Activated naive CD4-positive, alpha-beta T cell treated with anti-CD3 and anti-CD28 coated beads for 36 hours (primary cell): ENCODE measurements at regions not wholly inside any gene's neighbourhood (a gene's known extent, or its start where the extent isn't known, plus 50 kb on each side); places are given as distances from the start of the nearest gene placed in this dataset.
"Not testable (repeated sequence)": the region's sequence is repeated elsewhere in the genome, so short reads cannot be mapped to it uniquely, and the experiment has no call there.

Source experiments
- CTCF ChIA-PET: fragments of 350-600 bp; sonication (Branson Sonifier 250); formaldehyde crosslinking; loops from one replicate; lab custom pipeline; 2021; ENCODE audit warnings: antibody characterized with exemption; lab: Charles Lee
- DNase-seq: peaks from one replicate; pipeline ENCODE4 v3.0.0-alpha.2; 2020
- H3K27ac Mint-ChIP-seq: one replicate; pipeline ENCODE4 v1.8.0; 2021; ENCODE audit warnings: mild to moderate bottlenecking, mixed read lengths
- H3K27me3 Mint-ChIP-seq: one replicate; pipeline ENCODE4 v1.8.0; 2021; ENCODE audit warnings: low read depth, mixed read lengths
- H3K36me3 Mint-ChIP-seq: one replicate; pipeline ENCODE4 v1.8.0; 2021; ENCODE audit warnings: low read depth, mixed read lengths
- H3K4me1 Mint-ChIP-seq: one replicate; pipeline ENCODE4 v1.8.0; 2021; ENCODE audit warnings: low read depth, mixed read lengths
- H3K4me3 Mint-ChIP-seq: one replicate; pipeline ENCODE4 v1.8.0; 2021; ENCODE audit warnings: mild to moderate bottlenecking, moderate library complexity, mixed read lengths
- H3K9me3 Mint-ChIP-seq: one replicate; pipeline ENCODE4 v1.8.0; 2021; ENCODE audit warnings: mixed read lengths
- intact Hi-C: fragments of 100-400 bp; cut with micrococcal nuclease; formaldehyde crosslinking; loops from one replicate; pipeline ENCODE4 v1.15.1; 2023

DNA sequence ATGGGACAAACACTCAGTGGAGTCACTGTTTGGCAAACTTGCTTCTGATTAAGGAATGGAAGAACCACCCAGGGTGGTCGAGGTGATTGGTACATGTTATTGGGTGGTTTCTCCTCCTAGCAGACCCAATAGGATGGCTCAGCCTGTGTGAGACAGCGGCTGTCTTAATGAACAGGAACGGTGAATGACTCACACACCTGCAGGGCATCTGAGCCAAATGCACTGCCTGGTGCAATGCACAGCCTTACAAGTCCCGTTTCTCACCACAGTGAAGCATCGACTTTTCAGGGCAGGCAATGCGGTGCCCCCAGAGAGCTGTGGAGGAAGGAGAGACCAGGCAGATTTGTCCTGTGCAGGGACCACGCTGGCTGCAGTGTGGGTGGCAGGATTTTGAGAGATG lies 238.5 kb downstream of the FGF9 start:
- intact Hi-C loops: no loop called here
- H3K9me3 Mint-ChIP-seq: no peaks in the 10 kb centered on the region
- no peaks in the 10 kb centered on the region for H3K27me3 Mint-ChIP-seq
- no peak overlapping the region for H3K4me3 Mint-ChIP-seq
- H3K27ac Mint-ChIP-seq: no peak overlapping the region
- no peaks in the 10 kb centered on the region for H3K36me3 Mint-ChIP-seq
- H3K4me1 Mint-ChIP-seq: no peaks in the 10 kb centered on the region
- CTCF ChIA-PET: no interaction called here
- DNase-seq: no peak

DNA sequence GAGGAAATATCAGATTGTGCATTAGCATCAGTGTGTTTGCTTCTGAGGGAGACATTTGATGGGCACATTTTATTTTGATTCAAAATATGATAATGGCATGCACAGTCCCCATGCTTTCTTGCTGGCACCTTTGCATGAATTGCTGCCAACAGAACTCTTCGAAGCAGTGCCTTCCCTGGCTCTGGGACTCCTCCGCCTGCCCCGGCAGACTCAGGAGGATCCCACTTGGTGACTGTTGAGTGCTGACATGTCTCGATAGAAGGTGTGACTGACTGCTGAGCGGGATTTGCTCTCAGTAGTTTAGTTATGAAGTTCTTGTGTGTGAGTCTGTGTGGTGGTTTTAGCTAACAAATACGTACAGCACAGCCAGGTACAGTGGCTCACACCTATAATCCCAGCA lies 239.7 kb downstream of the FGF9 start:
- intact Hi-C loops: no loop called here
- Mint-ChIP-seq H3K27me3 (no peaks in the 10 kb centered on the region), H3K36me3 (no peaks in the 10 kb centered on the region), H3K27ac (no peak overlapping the region), H3K4me1 (no peaks in the 10 kb centered on the region), H3K9me3 (no peaks in the 10 kb centered on the region), H3K4me3 (no peak overlapping the region)
- no peak for DNase-seq
- CTCF ChIA-PET: no interaction called here

DNA sequence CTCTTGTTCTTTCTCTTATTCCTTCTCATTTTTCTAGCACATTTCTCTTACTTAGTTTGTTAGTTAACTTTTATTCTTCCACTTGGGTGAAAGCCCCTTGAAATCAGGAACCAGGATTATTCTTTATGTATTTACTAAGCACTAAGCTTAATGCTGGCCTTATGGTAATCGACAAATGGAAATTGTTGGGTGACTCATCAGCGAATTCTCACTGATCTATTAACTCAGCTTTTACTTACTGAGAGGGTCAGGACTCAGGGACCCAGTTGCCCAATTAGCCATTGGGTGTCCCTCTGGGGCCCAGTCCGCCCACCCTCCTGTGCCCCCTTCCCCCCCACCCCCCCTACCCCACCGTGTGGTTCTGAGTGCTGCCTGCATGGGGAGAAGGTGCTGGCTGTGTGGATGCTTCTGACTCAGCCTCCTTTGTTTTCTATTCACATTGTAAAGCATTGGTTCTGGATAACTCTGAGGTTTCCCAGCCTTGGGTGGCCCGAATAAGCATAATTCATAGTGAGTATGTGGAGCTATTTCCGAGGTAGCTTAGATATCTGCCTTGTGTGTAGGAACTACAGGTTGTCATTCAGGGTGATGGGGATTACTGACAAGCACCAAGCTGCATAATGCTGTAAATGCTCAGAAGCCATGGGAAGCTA lies 240.9 kb downstream of the FGF9 start:
- intact Hi-C loops: no loop called here
- CTCF ChIA-PET: no interaction called here
- no peaks in the 10 kb centered on the region for H3K27me3 Mint-ChIP-seq
- no peak overlapping the region for H3K27ac Mint-ChIP-seq
- no peaks in the 10 kb centered on the region for H3K9me3 Mint-ChIP-seq
- H3K4me3 Mint-ChIP-seq: no peak overlapping the region
- no peaks in the 10 kb centered on the region for H3K36me3 Mint-ChIP-seq
- H3K4me1 Mint-ChIP-seq: no peaks in the 10 kb centered on the region
- DNase-seq: no peak

DNA sequence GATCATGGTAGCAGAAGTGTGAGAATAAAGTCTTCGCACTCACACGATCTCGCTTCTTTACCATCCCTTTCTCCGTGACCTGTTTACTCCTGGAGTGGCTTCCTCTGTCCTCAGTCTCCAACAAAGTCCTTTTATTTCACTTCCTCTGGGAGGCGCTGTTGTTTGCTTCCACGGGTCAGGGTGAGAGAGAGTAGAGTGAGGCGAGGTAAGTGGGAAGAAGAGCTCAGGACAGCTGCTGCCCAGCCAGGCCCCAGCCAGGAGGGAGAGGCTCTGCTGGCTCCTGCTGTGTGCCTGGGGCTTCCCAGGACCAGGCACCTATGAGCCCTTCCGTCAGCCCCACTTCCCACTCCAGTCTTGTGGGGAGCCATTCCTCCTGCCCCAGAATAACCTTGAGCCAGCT lies 242.1 kb downstream of the FGF9 start:
- intact Hi-C loops: loop anchor here (1.0 kb wide), 1 partner anchor 365 kb away; no protein-coding TSS in a partner anchor
- Mint-ChIP-seq H3K4me3 (no peak overlapping the region), H3K27me3 (no peaks in the 10 kb centered on the region), H3K4me1 (no peaks in the 10 kb centered on the region), H3K27ac (no peak overlapping the region), H3K36me3 (no peaks in the 10 kb centered on the region), H3K9me3 (no peaks in the 10 kb centered on the region)
- CTCF ChIA-PET: interaction anchor here (0.9 to 1.0 kb wide), 2 partner anchors 8 to 22 kb away, joined by 3 to 4 read pairs; no protein-coding TSS in a partner anchor
- no peak for DNase-seq

DNA sequence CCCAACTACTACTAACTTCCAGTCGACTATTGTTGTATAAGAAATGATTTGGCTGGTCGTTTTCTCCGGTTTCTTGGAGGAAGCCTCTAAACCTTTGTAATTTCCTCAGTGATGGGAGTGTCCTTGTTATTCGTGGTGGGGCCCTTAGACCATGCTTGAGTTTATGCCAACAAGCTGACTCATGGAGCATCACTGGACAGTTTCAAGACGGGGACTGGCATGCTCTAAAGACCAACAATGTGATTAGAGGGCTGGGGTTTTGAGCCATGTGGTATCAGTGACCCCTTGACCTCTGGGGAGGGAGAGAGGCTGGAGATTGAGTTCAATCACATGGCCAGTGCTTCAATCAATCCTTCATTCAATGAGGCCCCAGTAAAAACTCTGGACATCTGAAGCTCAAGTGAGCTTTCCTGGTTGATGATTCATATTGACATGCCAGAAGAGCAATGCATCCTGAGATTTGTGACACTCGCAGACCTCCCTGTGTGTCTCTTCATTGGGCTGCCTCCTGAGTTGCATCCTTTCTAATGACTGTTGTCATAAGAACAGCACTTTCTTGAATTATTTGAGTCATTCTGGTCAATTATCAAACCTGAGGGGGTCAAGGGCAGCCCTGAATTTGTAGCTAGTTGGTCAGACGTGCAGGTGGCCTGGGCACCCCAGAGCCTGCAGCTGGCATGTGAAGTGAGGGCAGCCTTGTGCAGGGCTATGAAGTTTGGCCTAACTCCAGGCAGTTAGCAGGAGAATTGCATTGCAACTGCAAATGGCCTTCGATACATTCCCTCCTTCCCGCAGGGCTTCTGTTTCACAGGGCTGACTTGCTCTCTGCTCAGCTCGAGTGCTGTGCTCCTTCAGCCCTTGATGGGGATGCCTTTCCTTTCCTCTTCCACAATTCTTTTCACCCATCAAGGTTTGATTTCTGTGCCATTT lies 246.5 kb downstream of the FGF9 start:
- Mint-ChIP-seq H3K9me3 (no peaks in the 10 kb centered on the region), H3K27me3 (no peaks in the 10 kb centered on the region), H3K27ac (no peak overlapping the region), H3K4me3 (no peak overlapping the region), H3K4me1 (no peaks in the 10 kb centered on the region), H3K36me3 (no peaks in the 10 kb centered on the region)
- intact Hi-C loops: no loop called here
- DNase-seq: no peak
- CTCF ChIA-PET: no interaction called here

DNA sequence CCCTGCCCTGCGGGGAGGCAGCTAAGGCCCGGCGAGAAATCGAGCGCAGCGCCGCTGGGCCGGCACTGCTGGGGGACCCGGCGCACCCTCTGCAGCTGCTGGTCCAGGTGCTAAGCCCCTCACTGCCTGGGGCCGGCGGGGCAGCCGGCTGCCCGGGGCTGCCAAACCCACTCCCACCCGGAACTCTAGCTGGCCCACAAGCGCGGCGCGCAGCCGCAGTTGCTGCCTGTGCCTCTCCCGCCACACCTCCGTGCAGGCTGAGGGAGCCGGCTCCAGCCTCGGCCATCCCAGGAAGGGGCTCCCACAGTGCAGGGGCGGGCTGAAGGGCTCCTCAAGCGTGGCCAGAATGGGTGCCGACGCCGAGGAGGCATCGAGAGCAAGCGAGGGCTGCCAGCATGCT lies 249.9 kb downstream of the FGF9 start:
- intact Hi-C loops, H3K4me1 Mint-ChIP-seq, CTCF ChIA-PET, H3K4me3 Mint-ChIP-seq, H3K9me3 Mint-ChIP-seq, H3K27me3 Mint-ChIP-seq, H3K27ac Mint-ChIP-seq, H3K36me3 Mint-ChIP-seq, DNase-seq: not testable (repeated sequence)

DNA sequence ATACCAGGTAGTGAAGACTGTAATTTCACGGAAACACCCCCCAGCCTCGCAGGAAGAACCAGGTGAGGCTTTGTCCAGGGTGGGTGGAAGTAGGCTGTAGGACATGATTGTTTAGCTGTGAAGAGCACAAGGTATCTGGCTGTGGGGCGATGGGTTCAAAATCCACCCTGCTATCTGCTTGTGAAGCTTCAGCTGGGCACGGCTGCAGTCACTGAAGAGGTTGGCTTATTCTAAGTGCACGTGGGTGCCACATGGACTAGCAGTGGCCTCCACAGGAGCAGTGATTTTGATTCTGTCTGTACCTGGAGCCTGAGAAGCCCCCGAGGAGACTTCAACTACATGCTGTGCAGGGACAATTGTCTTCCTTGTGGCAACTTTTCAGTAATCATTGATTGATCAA lies 254.1 kb downstream of the FGF9 start:
- no peaks in the 10 kb centered on the region for H3K4me1 Mint-ChIP-seq
- intact Hi-C loops: no loop called here
- CTCF ChIA-PET: no interaction called here
- H3K4me3 Mint-ChIP-seq: no peak overlapping the region
- no peaks in the 10 kb centered on the region for H3K36me3 Mint-ChIP-seq
- no peaks in the 10 kb centered on the region for H3K9me3 Mint-ChIP-seq
- DNase-seq: no peak
- H3K27me3 Mint-ChIP-seq: no peaks in the 10 kb centered on the region
- H3K27ac Mint-ChIP-seq: no peak overlapping the region

DNA sequence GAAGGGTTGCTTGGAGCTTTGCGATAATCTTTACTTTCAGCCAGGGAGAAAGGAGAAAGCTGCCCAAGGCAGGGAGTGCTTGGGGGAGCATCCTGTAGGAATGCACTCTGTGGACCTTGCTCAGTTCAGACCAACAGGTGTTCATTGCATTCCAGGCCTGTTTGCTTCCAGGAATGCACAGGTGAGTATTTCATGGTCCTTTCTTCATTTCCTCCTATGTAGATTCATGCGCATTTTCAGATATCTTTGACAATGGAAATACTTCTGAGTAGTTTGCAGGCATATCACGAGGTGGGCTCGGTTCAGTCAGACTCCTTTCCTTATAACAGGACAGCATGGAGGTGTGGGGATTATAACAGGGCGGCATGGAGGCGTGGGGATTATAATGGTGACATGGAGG lies 254.8 kb downstream of the FGF9 start:
- Mint-ChIP-seq H3K27me3 (no peaks in the 10 kb centered on the region), H3K27ac (no peak overlapping the region), H3K36me3 (no peaks in the 10 kb centered on the region), H3K9me3 (no peaks in the 10 kb centered on the region), H3K4me3 (no peak overlapping the region), H3K4me1 (no peaks in the 10 kb centered on the region)
- intact Hi-C loops: no loop called here
- DNase-seq: no peak
- CTCF ChIA-PET: no interaction called here

DNA sequence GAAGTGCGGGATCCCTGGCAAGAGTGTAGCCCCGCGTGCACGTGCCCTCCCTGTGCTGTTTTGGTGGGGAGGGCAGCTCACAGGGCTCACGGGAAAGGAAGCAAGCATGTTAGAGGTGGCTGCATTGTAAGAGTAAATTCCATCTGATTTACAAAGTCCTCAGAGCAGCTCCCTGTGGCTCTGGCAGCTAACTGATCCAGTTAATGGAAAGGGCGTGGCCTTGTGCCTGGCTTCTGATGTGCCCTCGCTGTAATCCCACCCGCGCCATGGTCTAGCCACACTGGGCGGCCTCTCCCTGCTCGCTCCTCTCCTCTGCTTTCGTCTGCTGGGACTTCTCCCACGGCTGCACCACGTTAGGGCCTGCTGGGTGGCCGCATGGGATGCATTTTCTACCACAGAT lies 258.5 kb downstream of the FGF9 start:
- H3K36me3 Mint-ChIP-seq: no peaks in the 10 kb centered on the region
- CTCF ChIA-PET: no interaction called here
- intact Hi-C loops: no loop called here

DNA sequence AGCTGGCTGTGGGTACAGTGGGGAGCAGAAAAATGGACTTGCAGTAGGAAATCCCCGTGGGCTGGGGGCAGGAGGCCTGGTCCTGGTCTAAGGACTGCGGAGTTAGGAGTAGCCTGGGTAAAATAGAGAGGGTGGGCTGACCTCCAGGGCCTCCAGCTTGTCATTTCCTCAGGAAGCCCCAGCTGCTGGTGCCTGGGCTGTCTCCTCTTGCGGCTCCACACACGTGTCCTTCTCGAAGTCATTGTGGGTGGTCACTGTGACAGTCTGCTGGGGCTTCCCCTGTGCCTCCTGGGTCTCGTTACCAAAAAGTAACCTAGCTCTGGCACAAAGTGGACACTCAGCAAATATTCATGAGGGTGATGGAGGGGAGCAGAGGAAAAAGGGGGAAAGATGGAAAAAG lies 259.7 kb downstream of the FGF9 start:
- DNase-seq: no peak
- H3K27me3 Mint-ChIP-seq: no peaks in the 10 kb centered on the region
- intact Hi-C loops: no loop called here
- H3K4me3 Mint-ChIP-seq: no peak overlapping the region
- H3K36me3 Mint-ChIP-seq: no peaks in the 10 kb centered on the region
- no peak overlapping the region for H3K27ac Mint-ChIP-seq
- H3K4me1 Mint-ChIP-seq: no peaks in the 10 kb centered on the region
- no peaks in the 10 kb centered on the region for H3K9me3 Mint-ChIP-seq
- CTCF ChIA-PET: no interaction called here

More for the DNA sequence above, 258.5 kb downstream of the FGF9 start:
- no peaks in the 10 kb centered on the region for H3K9me3 Mint-ChIP-seq
- no peaks in the 10 kb centered on the region for H3K27me3 Mint-ChIP-seq
- H3K4me3 Mint-ChIP-seq: no peak overlapping the region
- no peak overlapping the region for H3K27ac Mint-ChIP-seq
- H3K4me1 Mint-ChIP-seq: no peaks in the 10 kb centered on the region
- no peak for DNase-seq

DNA sequence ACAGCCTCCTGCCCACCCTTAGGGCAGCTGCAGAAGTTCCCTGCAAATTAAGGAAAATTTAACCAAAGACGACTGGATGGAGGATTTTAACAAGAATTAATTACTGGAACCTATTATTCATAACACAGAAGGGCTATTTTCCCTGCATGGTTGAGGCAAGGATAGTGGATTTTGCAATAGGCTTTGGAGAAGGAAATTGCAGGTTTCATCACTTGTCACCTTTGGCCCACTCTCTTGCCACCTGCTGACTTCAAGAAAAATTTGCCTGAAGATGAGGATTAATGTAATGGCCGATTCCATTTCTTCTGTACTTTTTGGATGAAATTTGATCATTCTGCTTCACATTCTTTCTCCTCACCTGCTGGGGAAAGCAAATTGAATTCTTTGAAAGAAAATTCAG lies 261.7 kb downstream of the FGF9 start:
- H3K9me3 Mint-ChIP-seq: no peaks in the 10 kb centered on the region
- no peaks in the 10 kb centered on the region for H3K4me1 Mint-ChIP-seq
- CTCF ChIA-PET: no interaction called here
- intact Hi-C loops: no loop called here
- H3K36me3 Mint-ChIP-seq: no peaks in the 10 kb centered on the region
- no peak overlapping the region for H3K27ac Mint-ChIP-seq
- peaks cover 2% of the 10 kb centered on the region for H3K27me3 Mint-ChIP-seq
- H3K4me3 Mint-ChIP-seq: no peak overlapping the region
- no peak for DNase-seq

DNA sequence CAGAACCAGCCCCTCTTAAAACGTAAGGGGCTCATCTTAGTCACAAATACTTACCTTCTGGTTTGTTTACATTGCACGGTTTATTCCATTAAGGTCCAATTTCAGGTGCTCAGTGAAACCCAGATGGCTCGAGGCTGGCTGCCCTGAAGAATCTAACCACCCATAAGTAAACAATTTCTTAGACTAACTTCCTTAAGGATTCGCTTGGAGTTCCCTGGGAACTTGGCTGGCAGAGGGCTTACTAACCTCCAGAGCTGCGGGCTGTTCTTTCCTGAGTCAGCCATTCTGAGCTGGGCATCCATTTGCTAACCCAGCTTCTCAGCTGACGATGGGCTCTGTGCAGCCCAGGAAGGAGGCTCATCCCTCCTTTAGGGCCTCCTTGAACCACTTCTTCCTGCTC lies 262.1 kb downstream of the FGF9 start:
- Mint-ChIP-seq H3K27ac (no peak overlapping the region), H3K36me3 (no peaks in the 10 kb centered on the region), H3K9me3 (no peaks in the 10 kb centered on the region), H3K27me3 (peaks cover 2% of the 10 kb centered on the region), H3K4me1 (no peaks in the 10 kb centered on the region), H3K4me3 (no peak overlapping the region)
- CTCF ChIA-PET: no interaction called here
- DNase-seq: no peak
- intact Hi-C loops: no loop called here

DNA sequence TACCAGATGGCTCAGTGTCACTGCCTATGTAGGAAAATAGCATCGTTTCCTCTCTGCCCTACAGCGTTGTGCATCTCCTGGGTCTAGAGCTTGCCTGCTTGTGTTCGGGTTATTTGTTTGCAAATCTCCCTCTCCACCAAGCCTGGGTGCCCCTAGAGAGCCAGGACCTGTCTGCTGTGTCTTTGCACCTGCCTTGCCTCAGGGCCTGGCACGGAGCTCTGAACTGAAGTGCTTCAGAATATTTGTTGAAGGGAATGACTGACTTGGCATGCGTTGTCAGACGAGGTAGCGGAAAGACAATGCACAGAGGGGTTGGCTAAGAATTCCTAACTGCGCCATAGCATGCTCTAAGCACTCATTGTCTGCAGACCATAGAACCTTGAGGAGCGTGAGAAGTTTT lies 263.4 kb downstream of the FGF9 start:
- peaks cover 2% of the 10 kb centered on the region for H3K27me3 Mint-ChIP-seq
- intact Hi-C loops: no loop called here
- CTCF ChIA-PET: interaction anchor here (0.9 kb wide), 1 partner anchor 21 kb away, joined by 3 read pairs; no protein-coding TSS in a partner anchor
- no peak overlapping the region for H3K27ac Mint-ChIP-seq
- DNase-seq: no peak
- no peak overlapping the region for H3K4me3 Mint-ChIP-seq
- H3K4me1 Mint-ChIP-seq: no peaks in the 10 kb centered on the region
- H3K36me3 Mint-ChIP-seq: no peaks in the 10 kb centered on the region
- no peaks in the 10 kb centered on the region for H3K9me3 Mint-ChIP-seq
